GM23338 (cell line): ENCODE measurements at regions not wholly inside any gene's neighbourhood (a gene's known extent, or its start where the extent isn't known, plus 50 kb on each side); places are given as distances from the start of the nearest gene placed in this dataset.

Experiments
- ATAC-seq: fragments of 200-7000 bp; cut with Tn5 transposase; 3 replicates; pipeline ENCODE4 v1.9.1; 2020
- DNase-seq: peaks from one replicate; pipeline ENCODE4 v3.0.0-alpha.2; 2015; ENCODE audit warnings: low spot score
- H2AFZ ChIP-seq: fragments of 200-600 bp; sonication (generic); 2 replicates; pipeline ENCODE4 v1.8.0; 2016; ENCODE audit warnings: antibody characterized with exemption, mild to moderate bottlenecking, moderate library complexity
- H3F3A ChIP-seq: fragments of 200-600 bp; sonication (generic); replicated peaks from 2 replicates; pipeline ENCODE4 v1.8.0; 2017; ENCODE audit warnings: antibody characterized with exemption, mixed run types, low read depth
- H3K27ac ChIP-seq: fragments of 200-600 bp; sonication (generic); 2 replicates; pipeline ENCODE4 v1.6.1; 2016; ENCODE audit warnings: low read depth
- H3K27me3 ChIP-seq: fragments of 200-600 bp; sonication (generic); 2 replicates; pipeline ENCODE4 v1.8.0; 2016; ENCODE audit warnings: mild to moderate bottlenecking, mixed run types, moderate library complexity; ENCODE audit not compliant: insufficient read depth
- H3K36me3 ChIP-seq: fragments of 200-600 bp; sonication (generic); 2 replicates; pipeline ENCODE4 v1.8.0; 2016; ENCODE audit warnings: mild to moderate bottlenecking; ENCODE audit not compliant: insufficient read depth
- H3K4me1 ChIP-seq: fragments of 200-600 bp; sonication (generic); 2 replicates; pipeline ENCODE4 v1.8.0; 2016; ENCODE audit warnings: mild to moderate bottlenecking, moderate library complexity; ENCODE audit not compliant: insufficient read depth
- H3K4me2 ChIP-seq: fragments of 200-600 bp; sonication (generic); 2 replicates; pipeline ENCODE4 v1.7.1; 2017; ENCODE audit warnings: mixed run types
- H3K4me3 ChIP-seq: fragments of 200-600 bp; sonication (generic); 2 replicates; pipeline ENCODE4 v1.6.1; 2016; ENCODE audit warnings: mixed run types
- H3K79me2 ChIP-seq: fragments of 200-600 bp; sonication (generic); replicated peaks from 2 replicates; pipeline ENCODE4 v1.8.0; 2017; ENCODE audit warnings: mild to moderate bottlenecking; ENCODE audit not compliant: insufficient read depth
- H3K9me2 ChIP-seq: fragments of 200-600 bp; sonication (generic); 2 replicates; pipeline ENCODE4 v1.8.0; 2017; ENCODE audit not compliant: insufficient read depth
- H4K20me1 ChIP-seq: fragments of 200-600 bp; sonication (generic); replicated peaks from 2 replicates; pipeline ENCODE4 v1.8.0; 2017; ENCODE audit warnings: mild to moderate bottlenecking; ENCODE audit not compliant: insufficient read depth
- H3K27ac Mint-ChIP-seq: 2 replicates; pipeline ENCODE4 v1.8.0; 2020; ENCODE audit warnings: inconsistent platforms, mild to moderate bottlenecking, moderate library complexity, mixed read lengths
- H3K27me3 Mint-ChIP-seq: 3 replicates; pipeline ENCODE4 v1.8.0; 2022; ENCODE audit warnings: low read depth, mild to moderate bottlenecking, moderate library complexity, mixed read lengths, inconsistent platforms; ENCODE audit not compliant: insufficient read depth, poor library complexity
- H3K36me3 Mint-ChIP-seq: 3 replicates; pipeline ENCODE4 v1.8.0; 2021; ENCODE audit warnings: low read depth, mild to moderate bottlenecking, inconsistent platforms, moderate library complexity, mixed read lengths
- H3K4me1 Mint-ChIP-seq: 3 replicates; pipeline ENCODE4 v1.8.0; 2020; ENCODE audit warnings: mild to moderate bottlenecking, inconsistent platforms, mixed read lengths
- H3K4me3 Mint-ChIP-seq: 3 replicates; pipeline ENCODE4 v1.8.0; 2021; ENCODE audit warnings: moderate library complexity, mild to moderate bottlenecking, inconsistent platforms, mixed read lengths
- H3K9me3 Mint-ChIP-seq: 3 replicates; pipeline ENCODE4 v1.8.0; 2020; ENCODE audit warnings: moderate library complexity, mild to moderate bottlenecking, inconsistent platforms, mixed read lengths
- CREB1 ChIP-seq: fragments of 250-450 bp; sonication (Bioruptor Pico); IDR thresholded peaks from 2 replicates; pipeline ENCODE4 v1.5.0; 2020; ENCODE audit warnings: low read depth, mild to moderate bottlenecking, moderate library complexity
- CTCF ChIP-seq, 2 experiments: fragments of 200-600 bp in 1 of 2; sonication (generic) in 1 of 2; conservative IDR thresholded peaks; 2 replicates each; pipeline versions ENCODE4 v1.5.1 to v1.6.1; 2016 to 2017; ENCODE audit warnings: antibody characterized with exemption in 2 of 2, low read depth in 2 of 2, mild to moderate bottlenecking in 2 of 2, moderate library complexity in 1 of 2
- ETS1 ChIP-seq: IDR thresholded peaks from 2 replicates; pipeline ENCODE4 v1.6.1; 2016; ENCODE audit warnings: antibody characterized with exemption
- EZH2 ChIP-seq: fragments of 200-600 bp; sonication (generic); IDR thresholded peaks from one replicate; pipeline ENCODE4 v1.8.0; 2017; ENCODE audit warnings: antibody characterized with exemption, mild to moderate bottlenecking, low read depth; ENCODE audit not compliant: unreplicated experiment
- EZH2phosphoT487 ChIP-seq: fragments of 200-600 bp; sonication (generic); IDR thresholded peaks from one replicate; pipeline ENCODE4 v1.8.1; 2018; ENCODE audit warnings: antibody characterized with exemption; ENCODE audit not compliant: unreplicated experiment
- JUNB ChIP-seq: IDR thresholded peaks from one replicate; pipeline ENCODE4 v1.6.1; 2016; ENCODE audit warnings: antibody characterized with exemption; ENCODE audit not compliant: unreplicated experiment
- NANOG ChIP-seq: IDR thresholded peaks from 2 replicates; pipeline ENCODE4 v1.6.1; 2016; ENCODE audit warnings: antibody characterized with exemption, borderline replicate concordance
- POLR2AphosphoS5 ChIP-seq: IDR thresholded peaks from 2 replicates; pipeline ENCODE4 v1.6.1; 2016; ENCODE audit warnings: antibody characterized with exemption, low read depth
- REST ChIP-seq: IDR thresholded peaks from one replicate; pipeline ENCODE4 v1.6.1; 2018; ENCODE audit warnings: antibody characterized with exemption; ENCODE audit not compliant: unreplicated experiment
- STAT1 ChIP-seq: IDR thresholded peaks from one replicate; pipeline ENCODE4 v1.6.1; 2016; ENCODE audit warnings: antibody characterized with exemption; ENCODE audit not compliant: unreplicated experiment
- ZNF114 ChIP-seq: fragments of 250-450 bp; sonication (Bioruptor Pico); IDR thresholded peaks from 2 replicates; pipeline ENCODE4 v1.5.0; 2020; ENCODE audit warnings: mild to moderate bottlenecking, moderate library complexity
- ZNF462 ChIP-seq: fragments of 250-450 bp; sonication (Bioruptor Pico); IDR thresholded peaks from 2 replicates; pipeline ENCODE4 v1.5.0; 2020; ENCODE audit warnings: mild to moderate bottlenecking, moderate library complexity

GRCh38 chr2:16011621-16011960 is 71.2 kb downstream of the MYCN start:
- H2AFZ ChIP-seq: no peak overlapping the region
- Mint-ChIP-seq H3K36me3 (no peaks in the 10 kb centered on the region), H3K27me3 (peaks cover 15% of the 10 kb centered on the region), H3K9me3 (no peaks in the 10 kb centered on the region), H3K27ac (no peak overlapping the region), H3K4me1 (peaks cover 37% of the 10 kb centered on the region), H3K4me3 (no peak overlapping the region)
- H3K4me1 ChIP-seq: peaks cover 42% of the 10 kb centered on the region
- no peaks in the 10 kb centered on the region for H3K36me3 ChIP-seq
- H4K20me1 ChIP-seq: no peaks in the 10 kb centered on the region
- peak overlapping the region; percentile 38; the same call in 1 of the 2 replicates for H3K4me2 ChIP-seq
- no peaks in the 10 kb centered on the region for H3K27me3 ChIP-seq
- ATAC-seq (no peak), DNase-seq (no peak)
- no peak overlapping the region for H3K27ac ChIP-seq
- peaks cover 22% of the 10 kb centered on the region for H3F3A ChIP-seq
- H3K9me2 ChIP-seq: 0 out of 2 replicates have a peak, but pooled peaks cover 22% of the 10 kb centered on the region
- H3K79me2 ChIP-seq: no peaks in the 10 kb centered on the region
- TF ChIP-seq EZH2phosphoT487: no peak
- no peak for TF ChIP-seq ZNF114 (CRISPR knock-in tag)
- no peak for TF ChIP-seq NANOG
- no peak for TF ChIP-seq POLR2AphosphoS5
- TF ChIP-seq JUNB: no peak
- TF ChIP-seq ZNF462 (CRISPR knock-in tag): no peak
- no peak for TF ChIP-seq STAT1
- TF ChIP-seq EZH2: no peak
- no peak for TF ChIP-seq CREB1 (CRISPR knock-in tag)
- TF ChIP-seq ETS1: no peak
- no peak for TF ChIP-seq CTCF (conservative IDR thresholded peaks at IDR 0.05; ENCODE audit: low read depth in 2 of 2)
- no peak for TF ChIP-seq REST
- H3K4me3 ChIP-seq: no peak overlapping the region
